ENCODE measurements at regions not wholly inside any gene's neighbourhood (a gene's known extent, or its start where the extent isn't known, plus 50 kb on each side); places are given as distances from the start of the nearest gene placed in this dataset.

- Mint-ChIP-seq H3K4me1 (ENCODE audit: insufficient read depth, unreplicated experiment) (no peaks in the 10 kb centered on the region), H3K27ac (ENCODE audit: low read depth, unreplicated experiment) (no peak overlapping the region), H3K27me3 (ENCODE audit: insufficient read depth, unreplicated experiment) (no peaks in the 10 kb centered on the region), H3K36me3 (ENCODE audit: insufficient read depth, unreplicated experiment) (no peaks in the 10 kb centered on the region), H3K9me3 (ENCODE audit: unreplicated experiment) (no peaks in the 10 kb centered on the region), H3K4me3 (ENCODE audit: unreplicated experiment) (no peak overlapping the region)
- BruUV-seq (replicated peaks) = no TSS peak
- TF ChIP-seq, protein P1, sequence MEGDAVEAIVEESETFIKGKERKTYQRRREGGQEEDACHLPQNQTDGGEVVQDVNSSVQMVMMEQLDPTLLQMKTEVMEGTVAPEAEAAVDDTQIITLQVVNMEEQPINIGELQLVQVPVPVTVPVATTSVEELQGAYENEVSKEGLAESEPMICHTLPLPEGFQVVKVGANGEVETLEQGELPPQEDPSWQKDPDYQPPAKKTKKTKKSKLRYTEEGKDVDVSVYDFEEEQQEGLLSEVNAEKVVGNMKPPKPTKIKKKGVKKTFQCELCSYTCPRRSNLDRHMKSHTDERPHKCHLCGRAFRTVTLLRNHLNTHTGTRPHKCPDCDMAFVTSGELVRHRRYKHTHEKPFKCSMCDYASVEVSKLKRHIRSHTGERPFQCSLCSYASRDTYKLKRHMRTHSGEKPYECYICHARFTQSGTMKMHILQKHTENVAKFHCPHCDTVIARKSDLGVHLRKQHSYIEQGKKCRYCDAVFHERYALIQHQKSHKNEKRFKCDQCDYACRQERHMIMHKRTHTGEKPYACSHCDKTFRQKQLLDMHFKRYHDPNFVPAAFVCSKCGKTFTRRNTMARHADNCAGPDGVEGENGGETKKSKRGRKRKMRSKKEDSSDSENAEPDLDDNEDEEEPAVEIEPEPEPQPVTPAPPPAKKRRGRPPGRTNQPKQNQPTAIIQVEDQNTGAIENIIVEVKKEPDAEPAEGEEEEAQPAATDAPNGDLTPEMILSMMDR (IDR thresholded peaks at IDR 0.05; ENCODE audit: unreplicated experiment) = no peak
- CTCF ChIA-PET = no interaction called here
- DNase-seq (ENCODE audit: unreplicated experiment) = no peak
- POLR2A ChIA-PET = no interaction called here
- intact Hi-C loops (cut with micrococcal nuclease) = no loop called here
These were observed 615.2 kb upstream of the NR2F2 start for GRCh38 chr15:95715116-95715903.

DNA sequence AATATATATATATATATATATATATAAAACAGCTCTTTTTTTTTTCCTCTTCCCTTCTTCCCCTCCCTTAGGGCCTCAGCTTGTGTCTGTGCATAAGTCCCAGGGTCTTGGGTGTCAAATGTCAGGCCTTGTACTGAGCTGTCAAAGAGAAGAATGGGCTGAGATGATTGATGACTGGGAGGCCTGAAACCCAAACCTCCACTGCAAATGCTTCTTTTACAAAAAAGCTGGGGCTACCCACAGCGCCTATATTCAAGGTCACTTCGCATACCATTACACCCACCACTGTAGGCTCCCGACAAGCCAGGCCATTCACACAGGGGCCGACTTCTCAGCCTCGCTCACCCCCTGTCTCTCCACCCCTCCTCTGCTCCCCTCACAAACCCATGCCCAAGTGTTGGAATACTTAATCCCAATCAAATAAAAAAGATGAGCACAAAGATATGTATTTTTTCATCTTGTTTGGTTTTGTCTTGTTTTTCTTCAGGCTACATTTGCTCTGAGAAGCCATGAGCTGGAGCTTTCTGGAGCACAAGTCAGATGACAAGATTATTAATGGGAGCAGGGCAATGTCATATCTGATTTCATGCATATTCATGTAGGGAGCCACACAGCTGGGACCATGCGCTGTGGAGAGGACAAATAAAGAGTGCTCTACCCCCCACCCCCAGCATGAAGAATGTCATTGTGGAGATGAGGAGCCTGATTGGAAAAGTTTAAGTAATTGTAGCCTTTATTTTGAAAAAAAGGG, 614.4 kb upstream of the NR2F2 start:
- no peaks in the 10 kb centered on the region for H3K27me3 Mint-ChIP-seq (ENCODE audit: insufficient read depth, unreplicated experiment)
- ChIA-PET CTCF (no interaction called here), POLR2A (interaction anchor here (0.7 kb wide), 1 partner anchor 7 kb away, joined by 5 read pairs; no protein-coding TSS in a partner anchor)
- no peak for DNase-seq (ENCODE audit: unreplicated experiment)
- H3K4me3 Mint-ChIP-seq (ENCODE audit: unreplicated experiment) = no peak overlapping the region
- H3K27ac Mint-ChIP-seq (ENCODE audit: low read depth, unreplicated experiment) = no peak overlapping the region
- no peaks in the 10 kb centered on the region for H3K36me3 Mint-ChIP-seq (ENCODE audit: insufficient read depth, unreplicated experiment)
- BruUV-seq (replicated peaks) = no TSS peak
- TF ChIP-seq, protein P1 (IDR thresholded peaks at IDR 0.05; ENCODE audit: unreplicated experiment) = no peak
- no peaks in the 10 kb centered on the region for H3K4me1 Mint-ChIP-seq (ENCODE audit: insufficient read depth, unreplicated experiment)
- intact Hi-C loops (cut with micrococcal nuclease) = no loop called here
- no peaks in the 10 kb centered on the region for H3K9me3 Mint-ChIP-seq (ENCODE audit: unreplicated experiment)

DNA sequence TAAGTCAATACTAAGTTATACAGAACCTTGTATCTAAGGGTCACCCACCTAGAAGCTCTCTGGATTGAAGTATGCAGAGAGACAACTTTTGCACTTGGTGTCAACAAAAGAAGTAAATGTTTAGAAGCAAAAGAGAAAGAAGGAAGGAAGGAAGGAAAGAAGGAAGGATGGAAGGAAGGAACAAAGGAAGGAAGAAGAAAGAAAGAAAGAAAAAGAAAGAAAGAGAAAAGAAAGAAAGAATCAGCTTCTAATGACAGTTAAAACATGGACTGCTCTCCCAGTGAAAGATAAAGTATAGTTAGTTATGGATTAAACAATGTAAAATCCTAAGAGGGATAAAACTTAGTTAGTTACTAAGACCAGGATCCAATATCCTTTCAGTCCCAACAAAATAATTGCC, 613.8 kb upstream of the NR2F2 start:
- Mint-ChIP-seq H3K9me3 (ENCODE audit: unreplicated experiment) (no peaks in the 10 kb centered on the region), H3K27ac (ENCODE audit: low read depth, unreplicated experiment) (no peak overlapping the region), H3K4me3 (ENCODE audit: unreplicated experiment) (no peak overlapping the region), H3K27me3 (ENCODE audit: insufficient read depth, unreplicated experiment) (no peaks in the 10 kb centered on the region), H3K4me1 (ENCODE audit: insufficient read depth, unreplicated experiment) (no peaks in the 10 kb centered on the region), H3K36me3 (ENCODE audit: insufficient read depth, unreplicated experiment) (no peaks in the 10 kb centered on the region)
- no TSS peak for BruUV-seq (replicated peaks)
- ChIA-PET POLR2A (interaction anchor here (0.7 kb wide), 1 partner anchor 8 kb away, joined by 5 read pairs; no protein-coding TSS in a partner anchor), CTCF (interaction anchor here (1.3 kb wide), 1 partner anchor 8 kb away, joined by 3 read pairs; no protein-coding TSS in a partner anchor)
- TF ChIP-seq, protein P1 (IDR thresholded peaks at IDR 0.05; ENCODE audit: unreplicated experiment) = no peak
- no peak for DNase-seq (ENCODE audit: unreplicated experiment)
- intact Hi-C loops (cut with micrococcal nuclease) = no loop called here

DNA sequence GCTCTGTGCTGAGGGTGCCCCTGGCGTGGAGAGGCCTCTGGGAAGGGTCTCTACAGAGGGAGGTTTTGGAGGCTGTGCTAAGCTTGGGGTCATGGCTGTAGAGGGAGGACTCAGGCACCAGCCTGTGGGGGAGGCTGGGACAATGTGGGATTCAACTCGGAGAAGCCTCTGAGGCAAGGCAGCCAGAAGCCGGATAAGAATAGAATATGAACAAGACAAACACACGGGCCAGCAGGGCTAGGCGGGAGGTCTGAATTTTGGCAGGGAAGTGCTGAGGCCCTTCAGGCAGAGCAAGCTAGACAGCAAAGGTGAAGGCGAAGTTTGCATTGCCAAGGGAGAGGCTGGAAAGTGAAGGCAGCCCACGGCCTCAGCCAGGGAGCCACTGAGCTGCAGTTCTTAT, 612.1 kb upstream of the NR2F2 start:
- POLR2A ChIA-PET = interaction anchor here (0.6 kb wide), 1 partner anchor 969 kb away, joined by 3 read pairs; no protein-coding TSS in a partner anchor
- no peaks in the 10 kb centered on the region for H3K36me3 Mint-ChIP-seq (ENCODE audit: insufficient read depth, unreplicated experiment)
- intact Hi-C loops (cut with micrococcal nuclease) = no loop called here
- TF ChIP-seq, protein P1 (IDR thresholded peaks at IDR 0.05; ENCODE audit: unreplicated experiment) = no peak
- H3K27me3 Mint-ChIP-seq (ENCODE audit: insufficient read depth, unreplicated experiment) = no peaks in the 10 kb centered on the region
- no peaks in the 10 kb centered on the region for H3K4me1 Mint-ChIP-seq (ENCODE audit: insufficient read depth, unreplicated experiment)
- no peak overlapping the region for H3K27ac Mint-ChIP-seq (ENCODE audit: low read depth, unreplicated experiment)
- DNase-seq (ENCODE audit: unreplicated experiment) = no peak
- CTCF ChIA-PET = no interaction called here
- H3K4me3 Mint-ChIP-seq (ENCODE audit: unreplicated experiment) = no peak overlapping the region
- BruUV-seq (replicated peaks) = no TSS peak
- H3K9me3 Mint-ChIP-seq (ENCODE audit: unreplicated experiment) = no peaks in the 10 kb centered on the region

Data from MCF 10A (cell line).